ENCODE measurements at regions not wholly inside any gene's neighbourhood (a gene's known extent, or its start where the extent isn't known, plus 50 kb on each side); places are given as distances from the start of the nearest gene placed in this dataset.
A peak's percentile ranks its signal among the peaks of the same experiment; 100 is the strongest.
"Not testable (repeated sequence)": the region's sequence is repeated elsewhere in the genome, so short reads cannot be mapped to it uniquely, and the experiment has no call there.

DNA sequence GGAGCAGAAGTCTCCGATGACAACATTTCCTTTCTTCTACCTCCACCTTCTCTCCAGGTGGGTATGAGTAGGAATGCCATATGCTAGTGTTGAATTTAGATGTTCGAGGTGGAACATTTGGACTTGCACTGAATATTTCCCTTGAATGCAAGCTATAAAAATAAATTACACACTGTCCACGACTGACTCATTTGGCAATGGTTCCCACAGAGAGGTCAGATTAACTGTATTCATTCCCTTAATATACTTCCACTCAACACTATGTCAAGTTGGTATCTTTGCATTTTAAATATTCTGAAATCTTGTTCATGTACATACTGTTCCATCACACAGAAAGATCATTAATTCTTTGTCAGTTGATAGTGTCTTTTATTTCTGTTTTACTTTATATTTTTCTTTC lies 222.6 kb upstream of the PIK3R1 start:
- ATAC-seq (ENCODE audit: low read depth) (no peak), DNase-seq (no peak)
- no peaks in the 10 kb centered on the region for H3K9me3 Mint-ChIP-seq
- H3K36me3 Mint-ChIP-seq, result no peaks in the 10 kb centered on the region
- no peak overlapping the region for H3K4me3 Mint-ChIP-seq
- POLR2A ChIA-PET, result no interaction called here
- no peak overlapping the region for H3K27ac Mint-ChIP-seq
- no peaks in the 10 kb centered on the region for H3K4me1 Mint-ChIP-seq
- peaks cover 5% of the 10 kb centered on the region for H3K27me3 Mint-ChIP-seq

DNA sequence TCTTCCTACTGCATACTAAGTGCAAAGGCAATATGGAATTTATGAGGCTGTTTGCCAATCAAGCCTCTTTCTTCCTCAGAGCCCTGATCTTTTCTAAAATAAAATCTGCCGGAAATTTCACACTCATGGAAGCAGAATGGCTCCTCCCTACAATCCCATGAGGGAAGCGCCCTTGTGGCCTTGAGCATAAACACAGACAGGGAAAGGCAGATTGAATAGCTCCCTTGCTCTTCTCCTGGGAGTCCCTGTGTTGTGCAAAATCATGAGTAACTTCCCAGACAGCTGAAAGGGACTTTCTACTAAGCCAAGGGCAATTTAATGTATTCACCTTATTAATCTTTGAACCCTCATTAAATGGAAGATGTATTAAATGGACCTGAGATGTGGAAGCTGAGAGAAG lies 226.1 kb upstream of the PIK3R1 start:
- no peaks in the 10 kb centered on the region for H3K4me1 Mint-ChIP-seq
- peaks cover 5% of the 10 kb centered on the region for H3K27me3 Mint-ChIP-seq
- POLR2A ChIA-PET, result no interaction called here
- H3K36me3 Mint-ChIP-seq, result no peaks in the 10 kb centered on the region
- DNase-seq (no peak), ATAC-seq (ENCODE audit: low read depth) (no peak)
- no peak overlapping the region for H3K4me3 Mint-ChIP-seq
- no peaks in the 10 kb centered on the region for H3K9me3 Mint-ChIP-seq
- H3K27ac Mint-ChIP-seq, result no peak overlapping the region

DNA sequence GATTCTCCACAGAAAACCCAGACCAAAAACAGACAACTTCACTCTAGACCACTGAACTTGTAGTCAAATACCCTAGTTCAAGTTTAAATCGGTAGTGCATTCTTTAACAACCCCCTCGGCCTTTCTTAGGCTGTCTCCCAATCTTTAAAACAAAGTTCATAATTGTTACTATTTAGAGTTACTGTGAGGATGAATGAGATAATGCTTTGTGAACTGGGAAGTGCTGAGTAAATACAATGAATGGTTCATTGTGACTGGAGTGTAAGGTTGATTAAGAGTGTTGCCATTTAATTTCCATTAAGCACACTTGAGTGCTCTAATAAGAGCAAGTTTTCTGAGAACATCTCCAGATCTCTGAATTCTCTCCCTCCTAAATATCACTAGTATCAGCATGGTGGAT lies 228.8 kb upstream of the PIK3R1 start:
- Mint-ChIP-seq H3K9me3 (peaks cover 2% of the 10 kb centered on the region), H3K27me3 (peaks cover 4% of the 10 kb centered on the region), H3K4me3 (no peak overlapping the region), H3K36me3 (no peaks in the 10 kb centered on the region), H3K27ac (no peak overlapping the region), H3K4me1 (no peaks in the 10 kb centered on the region)
- no peak for DNase-seq
- POLR2A ChIA-PET, result no interaction called here
- ATAC-seq (ENCODE audit: low read depth), result no peak

DNA sequence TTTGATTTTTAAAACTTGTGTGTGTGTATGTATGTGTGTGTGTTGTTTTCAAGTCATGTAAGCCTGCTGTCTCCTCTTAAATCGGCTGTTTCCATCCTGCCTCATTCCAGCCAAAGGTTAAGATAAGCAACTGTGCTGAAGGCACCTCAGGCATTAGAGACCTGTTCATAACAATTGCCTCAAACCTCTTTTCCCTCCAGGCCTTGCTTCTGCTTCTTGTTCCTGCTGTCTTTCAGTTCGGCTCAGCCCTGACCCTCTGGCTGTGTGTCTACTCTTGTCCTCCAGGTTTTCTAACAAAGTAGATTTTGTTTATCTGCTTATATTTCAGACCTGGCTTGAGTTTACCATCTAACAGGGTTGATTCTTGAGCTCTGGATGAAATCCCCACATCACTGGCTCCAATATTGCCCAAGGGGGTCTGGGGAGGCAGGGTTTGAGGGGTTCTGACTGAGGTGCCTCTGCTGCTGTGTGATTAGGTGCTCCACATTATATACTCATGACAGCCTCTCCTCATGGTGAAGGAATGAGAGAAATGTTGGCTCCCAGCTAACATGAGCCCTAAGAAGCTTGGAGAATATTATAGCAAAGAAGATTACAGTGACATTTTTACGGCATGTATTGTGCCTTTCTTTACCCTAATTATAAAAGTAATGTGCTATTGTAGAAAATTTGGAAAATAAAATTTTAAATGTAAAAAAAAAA lies 229.7 kb upstream of the PIK3R1 start:
- no peak overlapping the region for H3K27ac Mint-ChIP-seq
- peaks cover 4% of the 10 kb centered on the region for H3K27me3 Mint-ChIP-seq
- no peak overlapping the region for H3K4me3 Mint-ChIP-seq
- H3K9me3 Mint-ChIP-seq, result peaks cover 2% of the 10 kb centered on the region
- ATAC-seq (ENCODE audit: low read depth) (no peak), DNase-seq (no peak)
- H3K4me1 Mint-ChIP-seq, result no peaks in the 10 kb centered on the region
- POLR2A ChIA-PET, result no interaction called here
- no peaks in the 10 kb centered on the region for H3K36me3 Mint-ChIP-seq

DNA sequence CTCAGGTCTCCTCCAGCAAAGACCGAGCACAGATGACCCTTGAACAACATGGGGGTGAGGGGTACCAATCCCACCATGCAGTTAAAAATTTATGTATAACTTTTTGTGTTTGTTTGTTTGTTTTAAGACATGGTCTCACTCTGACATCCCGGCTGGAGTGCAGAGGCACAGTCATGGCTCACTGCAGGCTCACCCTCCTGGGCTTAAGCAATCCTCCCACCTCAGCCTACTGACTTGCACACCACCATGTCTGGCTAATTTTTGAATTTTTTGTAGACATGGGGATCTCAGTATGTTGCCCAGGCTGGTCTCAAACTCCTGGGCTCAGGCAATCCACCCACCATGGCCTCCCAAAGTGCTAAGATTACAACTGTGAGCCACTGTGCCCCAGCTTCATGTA lies 231.0 kb upstream of the PIK3R1 start:
- Mint-ChIP-seq H3K27ac (no peak overlapping the region), H3K4me1 (no peaks in the 10 kb centered on the region), H3K36me3 (no peaks in the 10 kb centered on the region), H3K27me3 (peaks cover 3% of the 10 kb centered on the region), H3K4me3 (no peak overlapping the region), H3K9me3 (peaks cover 2% of the 10 kb centered on the region)
- ATAC-seq (ENCODE audit: low read depth), result no peak
- no peak for DNase-seq
- POLR2A ChIA-PET, result no interaction called here

DNA sequence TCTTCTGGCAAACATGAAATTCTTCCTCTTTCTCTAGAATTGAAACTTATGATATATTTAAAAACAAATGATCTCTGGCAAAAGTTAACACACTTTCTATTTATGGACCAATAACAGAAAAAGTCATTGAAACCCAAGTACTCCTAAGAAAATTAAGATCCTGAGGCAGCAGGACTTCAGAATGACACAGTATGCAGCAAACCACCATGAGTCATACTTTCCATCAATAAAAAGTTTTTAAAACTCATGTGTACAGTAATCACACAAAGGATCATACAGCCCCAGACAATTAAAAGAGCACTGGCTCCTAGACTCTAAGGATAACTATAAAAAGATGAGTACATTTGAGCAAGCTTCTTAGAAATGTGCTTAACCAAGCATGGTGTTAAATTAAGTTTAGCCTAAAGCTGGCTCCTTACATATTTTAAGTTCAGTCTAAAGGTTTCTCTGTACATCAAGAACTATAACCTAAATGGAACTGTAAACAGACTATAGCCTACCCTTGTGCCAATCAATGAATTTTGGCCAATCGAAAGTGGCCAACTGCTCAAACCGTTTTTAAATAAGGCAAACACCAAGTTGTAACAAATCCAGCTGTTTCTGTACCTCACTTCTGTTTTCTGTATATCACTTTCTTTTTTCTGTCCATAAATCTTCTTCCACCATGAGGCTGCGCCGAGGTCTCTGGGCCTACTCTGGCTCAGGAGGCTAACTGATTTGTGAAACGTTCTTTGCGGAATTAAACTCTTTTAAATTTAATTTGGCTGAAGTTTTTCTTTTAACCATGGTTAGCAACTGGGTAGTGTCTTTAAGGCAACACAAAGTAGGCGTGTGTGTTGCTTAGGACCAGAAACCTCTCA lies 232.1 kb upstream of the PIK3R1 start:
- Mint-ChIP-seq H3K9me3 (peaks cover 2% of the 10 kb centered on the region), H3K27me3 (no peaks in the 10 kb centered on the region), H3K4me3 (no peak overlapping the region), H3K36me3 (no peaks in the 10 kb centered on the region), H3K4me1 (no peaks in the 10 kb centered on the region), H3K27ac (no peak overlapping the region)
- DNase-seq (no peak), ATAC-seq (ENCODE audit: low read depth) (peak; percentile 36)
- POLR2A ChIA-PET, result no interaction called here

DNA sequence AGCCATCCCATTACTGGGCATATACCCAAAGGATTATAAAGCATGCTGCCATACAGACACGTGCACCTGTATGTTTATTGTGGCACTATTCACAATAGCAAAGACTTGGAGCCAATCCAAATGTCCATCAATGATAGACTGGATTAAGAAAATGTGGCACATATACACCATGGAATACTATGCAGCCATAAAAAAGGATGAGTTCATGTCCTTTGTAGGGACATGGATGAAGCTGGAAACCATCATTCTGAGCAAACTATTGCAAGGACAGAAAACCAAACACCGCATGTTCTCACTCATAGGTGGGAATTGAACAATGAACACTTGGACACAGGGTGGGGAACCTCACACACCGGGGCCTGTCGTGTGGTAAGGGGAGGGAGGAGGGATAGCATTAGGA lies 233.4 kb upstream of the PIK3R1 start:
- H3K4me1 Mint-ChIP-seq; H3K27me3 Mint-ChIP-seq; H3K4me3 Mint-ChIP-seq; H3K9me3 Mint-ChIP-seq; POLR2A ChIA-PET; DNase-seq; H3K36me3 Mint-ChIP-seq; H3K27ac Mint-ChIP-seq; ATAC-seq (ENCODE audit: low read depth): not testable (repeated sequence)

DNA sequence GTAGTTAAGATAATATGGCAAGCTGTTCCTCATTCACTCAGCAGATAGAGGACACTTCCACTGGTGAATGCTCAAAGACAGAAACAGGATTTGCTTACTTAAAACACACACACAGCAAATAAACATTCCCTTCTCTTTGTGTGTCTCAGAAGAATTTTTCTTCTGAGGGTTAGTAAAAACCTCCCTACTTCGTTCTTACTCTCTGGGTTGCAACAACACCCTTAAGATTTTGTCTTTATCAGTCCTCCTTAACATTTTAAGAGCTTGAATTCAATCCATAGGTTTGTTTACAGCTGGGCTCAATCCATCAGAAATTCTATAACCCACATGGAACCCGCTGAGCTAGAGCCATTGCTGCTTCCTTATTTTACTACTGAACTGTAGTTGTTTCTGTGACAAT lies 237.4 kb upstream of the PIK3R1 start:
- POLR2A ChIA-PET, result no interaction called here
- H3K4me3 Mint-ChIP-seq, result no peak overlapping the region
- no peak overlapping the region for H3K27ac Mint-ChIP-seq
- no peak for DNase-seq
- no peaks in the 10 kb centered on the region for H3K36me3 Mint-ChIP-seq
- no peaks in the 10 kb centered on the region for H3K4me1 Mint-ChIP-seq
- no peak for ATAC-seq (ENCODE audit: low read depth)
- H3K9me3 Mint-ChIP-seq, result peaks cover 2% of the 10 kb centered on the region
- no peaks in the 10 kb centered on the region for H3K27me3 Mint-ChIP-seq

DNA sequence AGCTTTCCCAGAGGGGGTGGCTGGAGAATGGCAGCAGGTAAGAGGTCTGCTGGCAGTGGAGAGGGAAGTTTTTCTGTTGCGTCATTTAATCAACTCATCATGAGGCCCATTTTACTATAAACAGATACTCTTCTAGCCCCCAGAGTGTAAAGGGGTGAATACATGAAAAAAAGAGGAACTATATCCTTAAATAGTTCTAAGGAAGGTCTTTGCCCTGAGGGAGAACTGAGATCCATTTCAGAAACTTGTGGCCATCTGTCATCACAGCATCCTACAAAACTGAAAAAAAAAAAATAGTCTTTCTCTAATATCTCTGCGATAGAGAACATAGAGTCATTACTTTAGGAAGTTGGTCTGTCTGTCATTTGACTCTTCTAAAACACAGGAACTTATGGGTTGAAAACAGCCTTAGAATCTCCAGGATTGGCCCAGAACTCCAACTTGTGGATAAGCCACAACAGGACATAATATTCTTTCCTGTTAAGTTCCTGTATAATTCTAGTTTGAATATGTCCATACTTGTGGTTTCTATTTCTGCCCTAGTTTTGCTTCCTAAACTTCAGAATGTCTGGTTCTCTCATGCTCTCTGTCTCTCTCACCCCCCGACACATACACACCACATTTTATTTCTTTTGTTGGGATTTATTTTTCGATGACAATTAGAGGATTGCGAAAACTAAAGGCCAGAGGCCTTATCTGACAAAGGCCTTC lies 238.5 kb upstream of the PIK3R1 start:
- H3K4me3 Mint-ChIP-seq, result no peak overlapping the region

DNA sequence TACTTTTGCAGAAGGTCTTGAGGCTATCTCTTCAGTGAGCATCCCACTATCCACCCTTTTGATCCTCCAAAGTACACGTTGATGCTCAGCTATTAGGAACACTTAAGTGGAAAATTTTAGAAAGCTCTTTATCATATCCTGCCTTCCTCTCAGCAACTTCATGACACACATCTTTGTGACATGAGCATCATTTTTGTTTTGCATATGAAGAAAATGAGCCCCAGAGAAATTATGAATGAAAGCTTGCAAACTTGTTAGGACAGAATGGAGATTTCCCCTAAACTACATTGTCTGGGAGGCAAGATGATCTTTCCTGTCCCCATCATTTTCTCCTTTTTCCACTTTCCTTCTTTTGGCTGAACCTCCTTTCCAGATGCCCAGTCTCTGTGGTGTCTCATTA lies 239.4 kb upstream of the PIK3R1 start:
- no peak for DNase-seq
- POLR2A ChIA-PET, result interaction anchor here (0.6 kb wide), 1 partner anchor 28 kb away, joined by 6 read pairs; no protein-coding TSS in a partner anchor
- H3K27ac Mint-ChIP-seq, result no peak overlapping the region
- no peak for ATAC-seq (ENCODE audit: low read depth)
- no peaks in the 10 kb centered on the region for H3K36me3 Mint-ChIP-seq
- H3K4me3 Mint-ChIP-seq, result no peak overlapping the region
- no peaks in the 10 kb centered on the region for H3K4me1 Mint-ChIP-seq
- no peaks in the 10 kb centered on the region for H3K9me3 Mint-ChIP-seq
- H3K27me3 Mint-ChIP-seq, result no peaks in the 10 kb centered on the region

More for the DNA sequence above, 238.5 kb upstream of the PIK3R1 start:
- Mint-ChIP-seq H3K9me3 (no peaks in the 10 kb centered on the region), H3K27me3 (no peaks in the 10 kb centered on the region), H3K36me3 (no peaks in the 10 kb centered on the region), H3K27ac (no peak overlapping the region), H3K4me1 (no peaks in the 10 kb centered on the region)
- POLR2A ChIA-PET, result no interaction called here
- no peak for ATAC-seq (ENCODE audit: low read depth)
- DNase-seq, result no peak

DNA sequence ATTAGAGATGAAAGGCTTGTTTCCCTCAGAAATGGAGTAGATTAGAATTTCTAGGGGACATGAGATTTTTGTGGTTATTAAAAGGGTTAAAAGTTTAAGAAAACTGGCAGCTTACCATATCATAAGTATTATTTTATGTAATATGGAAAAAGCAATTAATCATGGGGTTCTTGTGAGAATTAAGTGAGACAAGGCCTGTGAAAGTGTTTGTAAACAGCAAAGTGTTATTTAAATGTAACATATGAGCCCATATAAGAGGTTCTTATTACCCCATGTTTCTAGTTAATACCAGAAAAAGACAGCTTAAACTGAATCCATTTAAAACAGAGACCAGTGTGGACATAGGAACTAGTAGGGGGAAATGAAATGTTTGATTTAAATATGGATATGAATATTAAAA lies 241.1 kb upstream of the PIK3R1 start:
- POLR2A ChIA-PET, result no interaction called here
- Mint-ChIP-seq H3K36me3 (no peaks in the 10 kb centered on the region), H3K27ac (no peak overlapping the region), H3K4me3 (no peak overlapping the region), H3K27me3 (no peaks in the 10 kb centered on the region), H3K9me3 (peaks cover 4% of the 10 kb centered on the region), H3K4me1 (no peaks in the 10 kb centered on the region)
- DNase-seq, result no peak
- ATAC-seq (ENCODE audit: low read depth), result no peak

DNA sequence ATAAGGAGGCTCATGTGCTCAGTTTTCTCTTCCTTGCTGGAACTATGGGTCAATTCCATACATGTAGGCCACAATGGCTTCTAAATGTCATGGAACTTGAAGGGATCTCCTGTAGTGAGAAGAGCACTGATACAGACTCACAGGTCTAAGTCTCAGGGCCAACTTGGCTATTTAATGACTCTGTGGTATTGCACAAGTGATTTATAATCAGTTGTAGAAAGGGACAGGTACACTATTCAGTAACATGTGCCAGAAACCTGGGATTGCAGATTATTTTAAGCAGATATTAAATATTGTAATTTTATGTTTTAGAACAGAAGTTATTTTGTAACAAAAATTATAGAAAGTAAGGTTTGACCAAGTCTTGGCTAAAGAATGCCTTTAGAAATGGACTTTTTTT lies 241.5 kb upstream of the PIK3R1 start:
- no peak for DNase-seq
- Mint-ChIP-seq H3K27me3 (no peaks in the 10 kb centered on the region), H3K9me3 (peaks cover 4% of the 10 kb centered on the region), H3K27ac (no peak overlapping the region), H3K4me1 (no peaks in the 10 kb centered on the region), H3K36me3 (no peaks in the 10 kb centered on the region), H3K4me3 (no peak overlapping the region)
- no peak for ATAC-seq (ENCODE audit: low read depth)
- POLR2A ChIA-PET, result no interaction called here

DNA sequence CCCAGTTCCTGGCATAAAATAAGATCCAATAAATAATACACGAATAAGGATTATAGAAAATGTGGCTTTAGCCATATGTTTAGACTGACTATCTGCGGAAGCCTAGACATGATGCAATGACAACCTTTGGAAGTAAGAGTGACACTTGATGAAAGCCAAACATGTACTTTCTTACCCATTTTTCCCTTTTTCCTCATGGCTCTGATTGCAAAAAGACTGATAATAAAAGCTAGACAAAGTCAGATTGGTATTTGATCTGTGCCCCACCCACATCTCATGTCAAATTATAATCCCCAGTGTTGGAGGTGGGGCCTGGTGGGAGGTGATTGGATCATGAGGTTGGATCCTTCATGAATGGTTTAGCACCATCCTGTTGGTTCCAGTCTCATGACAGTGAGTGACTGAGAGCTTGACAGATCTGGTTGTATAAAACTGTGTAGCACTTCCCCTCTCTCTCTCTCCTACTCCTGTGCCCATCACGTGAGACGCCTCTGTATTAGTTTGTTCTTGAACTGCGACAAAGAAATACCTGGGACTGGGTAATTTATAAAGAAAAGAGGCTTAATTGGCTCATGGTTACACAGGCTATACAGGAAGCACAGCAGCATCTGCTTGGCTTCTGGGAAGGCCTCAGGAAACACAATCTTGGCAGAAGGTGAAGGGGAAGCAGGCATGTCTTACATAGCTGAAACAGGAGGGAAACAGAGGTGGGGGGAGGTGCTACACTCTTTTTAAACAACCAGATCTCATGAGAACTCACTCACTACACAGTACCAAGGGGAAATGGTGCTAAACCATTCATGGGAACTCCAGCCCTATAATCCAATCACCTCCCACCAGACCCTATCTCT lies 243.4 kb upstream of the PIK3R1 start:
- no peaks in the 10 kb centered on the region for H3K36me3 Mint-ChIP-seq

More for the DNA sequence above, 243.4 kb upstream of the PIK3R1 start:
- Mint-ChIP-seq H3K4me3 (no peak overlapping the region), H3K9me3 (peaks cover 4% of the 10 kb centered on the region), H3K4me1 (no peaks in the 10 kb centered on the region), H3K27ac (no peak overlapping the region), H3K27me3 (no peaks in the 10 kb centered on the region)
- POLR2A ChIA-PET, result no interaction called here
- ATAC-seq (ENCODE audit: low read depth) (no peak), DNase-seq (no peak)
